Hepatocyte (in vitro differentiated cells): ENCODE measurements at regions not wholly inside any gene's neighbourhood (a gene's known extent, or its start where the extent isn't known, plus 50 kb on each side); places are given as distances from the start of the nearest gene placed in this dataset.

ENCODE experiments used
- DNase-seq: peaks from one replicate; pipeline ENCODE4 v3.0.0-alpha.2; 2016; ENCODE audit warnings: low spot score
- H2AFZ ChIP-seq: fragments of 200-600 bp; sonication (generic); 2 replicates; pipeline ENCODE4 v1.6.0; 2016; ENCODE audit warnings: antibody characterized with exemption, mild to moderate bottlenecking
- H3K27ac ChIP-seq: fragments of 200-600 bp; sonication (generic); 2 replicates; pipeline ENCODE4 v1.5.1; 2016; ENCODE audit warnings: mild to moderate bottlenecking
- H3K27me3 ChIP-seq: fragments of 200-600 bp; sonication (generic); 2 replicates; pipeline ENCODE4 v1.6.1; 2016
- H3K36me3 ChIP-seq: fragments of 200-600 bp; sonication (generic); replicated peaks from 2 replicates; pipeline ENCODE4 v1.5.1; 2016; ENCODE audit warnings: low read depth; ENCODE audit not compliant: insufficient read depth
- H3K4me1 ChIP-seq: fragments of 200-600 bp; sonication (generic); 2 replicates; pipeline ENCODE4 v1.5.1; 2016; ENCODE audit warnings: mild to moderate bottlenecking, moderate library complexity; ENCODE audit not compliant: insufficient read depth
- H3K4me2 ChIP-seq: fragments of 200-600 bp; sonication (generic); 2 replicates; pipeline ENCODE4 v1.6.0; 2016
- H3K4me3 ChIP-seq: fragments of 200-600 bp; sonication (generic); 2 replicates; pipeline ENCODE4 v1.5.1; 2016; ENCODE audit warnings: mild to moderate bottlenecking
- H3K79me2 ChIP-seq: fragments of 200-600 bp; sonication (generic); 2 replicates; pipeline ENCODE4 v1.6.0; 2017; ENCODE audit warnings: mild to moderate bottlenecking
- H3K9me2 ChIP-seq: fragments of 200-600 bp; sonication (generic); replicated peaks from 2 replicates; pipeline ENCODE4 v1.6.0; 2017; ENCODE audit warnings: mild to moderate bottlenecking; ENCODE audit not compliant: insufficient read depth
- H3K9me3 ChIP-seq: fragments of 200-600 bp; sonication (generic); 2 replicates; pipeline ENCODE4 v1.5.1; 2016; ENCODE audit warnings: low read depth, mild to moderate bottlenecking
- H4K20me1 ChIP-seq: fragments of 200-600 bp; sonication (generic); 2 replicates; pipeline ENCODE4 v1.6.0; 2016; ENCODE audit warnings: mild to moderate bottlenecking; ENCODE audit not compliant: insufficient read depth, poor library complexity, severe bottlenecking
- EZH2 ChIP-seq: fragments of 200-600 bp; sonication (generic); IDR thresholded peaks from 2 replicates; pipeline ENCODE4 v1.6.1; 2016; ENCODE audit warnings: antibody characterized with exemption, mild to moderate bottlenecking, borderline replicate concordance
- EZH2phosphoT487 ChIP-seq: fragments of 200-600 bp; sonication (generic); IDR thresholded peaks from one replicate; pipeline ENCODE4 v1.6.1; 2018; ENCODE audit warnings: antibody characterized with exemption, mild to moderate bottlenecking, low read depth, moderate library complexity; ENCODE audit not compliant: unreplicated experiment, severe bottlenecking
- WGBS: methylation state at CpG from one replicate; pipeline ENCODE4 v1.1.6; 2016; ENCODE audit warnings: low lambda C conversion rate; ENCODE audit errors: missing lambda C conversion rate; 5-methylcytosine and 5-hydroxymethylcytosine counted together
- TF ChIP-seq, protein P1 (sequence below): fragments of 200-600 bp; sonication (generic); IDR thresholded peaks from 2 replicates; pipeline ENCODE4 v1.5.1; 2016; ENCODE audit warnings: antibody characterized with exemption, mild to moderate bottlenecking; ENCODE audit not compliant: poor library complexity

DNA sequence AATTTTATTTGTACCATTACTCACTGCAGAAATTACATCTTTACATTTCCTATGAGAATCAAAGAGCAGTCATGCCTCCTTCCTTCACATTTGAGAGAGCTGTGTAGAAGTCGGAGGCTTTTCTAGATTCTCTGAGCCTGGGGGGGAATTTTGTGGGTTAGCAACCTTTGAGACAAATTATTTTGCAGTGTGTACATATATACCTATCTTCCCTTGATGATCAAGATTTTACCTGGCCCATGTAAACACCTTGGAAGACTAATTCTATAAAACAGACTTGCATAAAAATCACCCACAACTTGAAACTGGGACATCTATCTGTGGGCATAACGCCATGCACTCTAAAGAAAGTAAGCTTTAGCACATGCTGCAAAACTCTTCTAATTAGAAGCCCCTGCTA, 491.5 kb upstream of the MDFIC2 start:
- no peaks in the 10 kb centered on the region for H3K79me2 ChIP-seq
- WGBS: 95% methylated on average over 2 of the region's 2 CpGs
- H3K4me2 ChIP-seq: no peak overlapping the region
- no peak overlapping the region for H3K27ac ChIP-seq
- no peaks in the 10 kb centered on the region for H3K4me1 ChIP-seq
- no peaks in the 10 kb centered on the region for H3K27me3 ChIP-seq
- no peaks in the 10 kb centered on the region for H4K20me1 ChIP-seq
- H2AFZ ChIP-seq: no peak overlapping the region
- no peak overlapping the region for H3K4me3 ChIP-seq
- H3K9me3 ChIP-seq: no peaks in the 10 kb centered on the region
- TF ChIP-seq EZH2 (no peak), EZH2phosphoT487 (no peak)
- TF ChIP-seq, protein P1, sequence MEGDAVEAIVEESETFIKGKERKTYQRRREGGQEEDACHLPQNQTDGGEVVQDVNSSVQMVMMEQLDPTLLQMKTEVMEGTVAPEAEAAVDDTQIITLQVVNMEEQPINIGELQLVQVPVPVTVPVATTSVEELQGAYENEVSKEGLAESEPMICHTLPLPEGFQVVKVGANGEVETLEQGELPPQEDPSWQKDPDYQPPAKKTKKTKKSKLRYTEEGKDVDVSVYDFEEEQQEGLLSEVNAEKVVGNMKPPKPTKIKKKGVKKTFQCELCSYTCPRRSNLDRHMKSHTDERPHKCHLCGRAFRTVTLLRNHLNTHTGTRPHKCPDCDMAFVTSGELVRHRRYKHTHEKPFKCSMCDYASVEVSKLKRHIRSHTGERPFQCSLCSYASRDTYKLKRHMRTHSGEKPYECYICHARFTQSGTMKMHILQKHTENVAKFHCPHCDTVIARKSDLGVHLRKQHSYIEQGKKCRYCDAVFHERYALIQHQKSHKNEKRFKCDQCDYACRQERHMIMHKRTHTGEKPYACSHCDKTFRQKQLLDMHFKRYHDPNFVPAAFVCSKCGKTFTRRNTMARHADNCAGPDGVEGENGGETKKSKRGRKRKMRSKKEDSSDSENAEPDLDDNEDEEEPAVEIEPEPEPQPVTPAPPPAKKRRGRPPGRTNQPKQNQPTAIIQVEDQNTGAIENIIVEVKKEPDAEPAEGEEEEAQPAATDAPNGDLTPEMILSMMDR: no peak
- no peaks in the 10 kb centered on the region for H3K36me3 ChIP-seq
- no peak for DNase-seq
- no peaks in the 10 kb centered on the region for H3K9me2 ChIP-seq

DNA sequence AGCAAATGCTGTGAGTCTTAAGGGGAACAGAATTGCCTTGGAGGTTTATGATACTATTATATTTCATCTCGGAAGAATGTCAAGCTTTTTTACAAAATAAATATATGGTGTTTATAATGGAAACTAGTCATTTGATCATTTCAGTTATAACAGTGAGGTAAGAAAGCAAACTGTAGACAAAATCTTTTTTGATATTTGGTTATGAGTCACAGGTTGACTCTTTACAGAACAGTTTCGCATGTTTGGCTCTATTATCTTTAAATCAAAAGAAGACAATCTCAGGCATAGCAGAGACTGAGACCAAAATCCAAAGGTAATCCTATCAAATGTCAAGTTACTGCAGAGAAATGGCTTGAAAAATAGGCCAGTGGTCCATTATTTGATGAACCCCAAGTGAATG, 490.9 kb upstream of the MDFIC2 start:
- Histone ChIP-seq H3K27ac (no peak overlapping the region), H2AFZ (no peak overlapping the region), H3K36me3 (no peaks in the 10 kb centered on the region), H3K4me1 (no peaks in the 10 kb centered on the region), H3K4me3 (no peak overlapping the region), H3K79me2 (no peaks in the 10 kb centered on the region), H4K20me1 (no peaks in the 10 kb centered on the region), H3K4me2 (no peak overlapping the region), H3K9me3 (no peaks in the 10 kb centered on the region), H3K9me2 (no peaks in the 10 kb centered on the region), H3K27me3 (no peaks in the 10 kb centered on the region)
- WGBS: 73% methylated on average over 2 of the region's 2 CpGs
- TF ChIP-seq, protein P1: no peak
- TF ChIP-seq EZH2 (no peak), EZH2phosphoT487 (no peak)
- no peak for DNase-seq

DNA sequence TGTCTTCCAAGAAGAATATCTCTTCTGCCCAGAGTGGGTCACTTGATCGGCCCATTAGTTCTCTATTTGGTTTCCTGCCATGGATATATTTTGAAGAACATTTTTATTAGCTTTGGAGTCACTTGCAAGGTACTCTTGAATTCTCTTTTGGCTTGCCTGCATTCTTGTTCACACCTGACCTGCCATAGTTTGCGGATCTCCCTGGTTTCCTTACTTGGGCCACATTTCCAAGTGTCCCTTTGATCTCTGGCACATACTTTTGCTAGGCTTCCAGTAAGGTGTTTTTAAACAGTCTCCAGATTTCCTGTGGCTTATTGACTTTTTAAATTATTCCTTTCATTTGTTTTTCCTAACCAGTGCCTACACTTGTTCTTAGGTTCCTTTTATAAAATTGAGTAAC, 488.5 kb upstream of the MDFIC2 start:
- Histone ChIP-seq H3K4me2 (no peak overlapping the region), H3K4me1 (no peaks in the 10 kb centered on the region), H3K27me3 (no peaks in the 10 kb centered on the region), H3K4me3 (no peak overlapping the region), H4K20me1 (no peaks in the 10 kb centered on the region), H3K9me3 (no peaks in the 10 kb centered on the region), H3K27ac (no peak overlapping the region), H3K79me2 (no peaks in the 10 kb centered on the region), H3K9me2 (no peaks in the 10 kb centered on the region), H3K36me3 (no peaks in the 10 kb centered on the region), H2AFZ (no peak overlapping the region)
- 81% methylated on average over 2 of the region's 2 CpGs for WGBS
- no peak for TF ChIP-seq EZH2
- TF ChIP-seq, protein P1: no peak
- TF ChIP-seq EZH2phosphoT487: no peak
- no peak for DNase-seq

DNA sequence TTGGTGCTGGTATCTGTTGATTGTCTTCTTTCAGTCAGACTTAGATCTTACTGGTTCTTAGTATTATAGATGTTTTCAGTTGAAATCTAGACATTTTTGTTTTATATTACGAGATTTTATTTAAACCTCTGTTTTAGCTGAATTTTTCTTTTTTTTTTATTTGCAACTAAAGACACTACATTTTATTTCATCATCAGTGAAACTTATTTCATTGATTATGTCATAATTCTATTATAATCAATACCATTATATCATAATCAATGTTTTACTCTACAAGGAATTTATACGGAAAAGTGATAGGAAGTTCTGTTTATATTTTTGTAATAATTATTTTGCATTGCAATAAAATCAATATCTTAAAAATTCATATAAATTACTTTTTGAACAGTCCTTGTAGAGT, 477.4 kb upstream of the MDFIC2 start:
- no peak overlapping the region for H2AFZ ChIP-seq
- no peak for TF ChIP-seq EZH2phosphoT487
- no peak for TF ChIP-seq EZH2
- TF ChIP-seq, protein P1: no peak
- 97% methylated on average over 2 of the region's 2 CpGs for WGBS

More for the DNA sequence above, 477.4 kb upstream of the MDFIC2 start:
- Histone ChIP-seq H3K9me2 (no peaks in the 10 kb centered on the region), H3K9me3 (no peaks in the 10 kb centered on the region), H3K27ac (no peak overlapping the region), H3K4me2 (no peak overlapping the region), H3K79me2 (no peaks in the 10 kb centered on the region), H3K27me3 (no peaks in the 10 kb centered on the region), H3K4me3 (no peak overlapping the region), H3K4me1 (no peaks in the 10 kb centered on the region), H4K20me1 (no peaks in the 10 kb centered on the region), H3K36me3 (no peaks in the 10 kb centered on the region)
- no peak for DNase-seq
